RKO (cell line): ENCODE measurements at regions not wholly inside any gene's neighbourhood (a gene's known extent, or its start where the extent isn't known, plus 50 kb on each side); places are given as distances from the start of the nearest gene placed in this dataset.
"Not testable (repeated sequence)": the region's sequence is repeated elsewhere in the genome, so short reads cannot be mapped to it uniquely, and the experiment has no call there.

Experiments
- DNase-seq: peaks from one replicate; pipeline ENCODE4 v3.0.0-alpha.2; 2016; ENCODE audit warnings: low spot score

GRCh38 chr12:74393272-74393671, 144.4 kb upstream of the ATXN7L3B start:
- DNase-seq, result peak; percentile 50

- no peak for DNase-seq
Measured at GRCh38 chr12:74394647-74395046, 143.0 kb upstream of the ATXN7L3B start.

- DNase-seq, result peak; percentile 17
Measured at GRCh38 chr12:74401035-74401434, 136.6 kb upstream of the ATXN7L3B start.

- no peak for DNase-seq
Measured at GRCh38 chr12:74401966-74402365, 135.7 kb upstream of the ATXN7L3B start.

GRCh38 chr12:74403221-74403470, 134.5 kb upstream of the ATXN7L3B start:
- not testable (repeated sequence) for DNase-seq

- DNase-seq, result no peak
Measured at GRCh38 chr12:74408601-74409166, 129.0 kb upstream of the ATXN7L3B start.

- DNase-seq, result peak; percentile 46
Measured at GRCh38 chr12:74412606-74413230, 124.9 kb upstream of the ATXN7L3B start.

GRCh38 chr12:74415633-74416032, 122.0 kb upstream of the ATXN7L3B start:
- peak; percentile 70 for DNase-seq

GRCh38 chr12:74418573-74418972, 119.1 kb upstream of the ATXN7L3B start:
- DNase-seq, result no peak

- DNase-seq, result no peak
Measured at GRCh38 chr12:74424778-74425177, 112.9 kb upstream of the ATXN7L3B start.

GRCh38 chr12:74426091-74426490, 111.5 kb upstream of the ATXN7L3B start:
- DNase-seq, result no peak

- no peak for DNase-seq
Measured at GRCh38 chr12:74429535-74429934, 108.1 kb upstream of the ATXN7L3B start.

- DNase-seq, result peak; percentile 87
Measured at GRCh38 chr12:74431801-74432200, 105.8 kb upstream of the ATXN7L3B start.

GRCh38 chr12:74440469-74440868, 97.2 kb upstream of the ATXN7L3B start:
- no peak for DNase-seq

GRCh38 chr12:74441872-74442271, 95.8 kb upstream of the ATXN7L3B start:
- no peak for DNase-seq

GRCh38 chr12:74446466-74446865, 91.2 kb upstream of the ATXN7L3B start:
- no peak for DNase-seq

- DNase-seq, result peak; percentile 34
Measured at GRCh38 chr12:74449872-74450271, 87.8 kb upstream of the ATXN7L3B start.

- no peak for DNase-seq
Measured at GRCh38 chr12:74454109-74454508, 83.5 kb upstream of the ATXN7L3B start.

GRCh38 chr12:74455429-74455828, 82.2 kb upstream of the ATXN7L3B start:
- DNase-seq, result no peak

- DNase-seq, result no peak
Measured at GRCh38 chr12:74456431-74456830, 81.2 kb upstream of the ATXN7L3B start.

GRCh38 chr12:74468401-74468800, 69.2 kb upstream of the ATXN7L3B start:
- DNase-seq, result no peak

- DNase-seq, result no peak
Measured at GRCh38 chr12:74476234-74476633, 61.4 kb upstream of the ATXN7L3B start.

GRCh38 chr12:74481078-74481477, 56.6 kb upstream of the ATXN7L3B start:
- DNase-seq, result no peak

- DNase-seq, result no peak
Measured at GRCh38 chr12:74482115-74482514, 55.5 kb upstream of the ATXN7L3B start.
